COR-L47 (cell line): ENCODE measurements at regions not wholly inside any gene's neighbourhood (a gene's known extent, or its start where the extent isn't known, plus 50 kb on each side); places are given as distances from the start of the nearest gene placed in this dataset.
A peak's percentile ranks its signal among the peaks of the same experiment; 100 is the strongest.

Experiments used
- DNase-seq: peaks from one replicate; lab custom pipeline; 2025; lab: John Stamatoyannopoulos, UW

- DNase-seq, result no peak
Measured at GRCh38 chr6:134866563-134866962, 83.3 kb downstream of the ALDH8A1 start.

- DNase-seq, result no peak
Measured at GRCh38 chr6:134864558-134864957, 85.3 kb downstream of the ALDH8A1 start.

- no peak for DNase-seq
Measured at GRCh38 chr6:134863763-134864510, 86.0 kb downstream of the ALDH8A1 start.

- DNase-seq, result no peak
Measured at GRCh38 chr6:134854366-134854765, 95.5 kb downstream of the ALDH8A1 start.

GRCh38 chr6:134853111-134854055 is 96.5 kb downstream of the ALDH8A1 start:
- DNase-seq, result no peak

- no peak for DNase-seq
Measured at GRCh38 chr6:134851548-134851947, 98.4 kb downstream of the ALDH8A1 start.

GRCh38 chr6:134850721-134851305 is 99.1 kb downstream of the ALDH8A1 start:
- no peak for DNase-seq

GRCh38 chr6:134849920-134850447 is 99.9 kb downstream of the ALDH8A1 start:
- no peak for DNase-seq

GRCh38 chr6:134848076-134848475 is 101.8 kb downstream of the ALDH8A1 start:
- no peak for DNase-seq

- DNase-seq, result no peak
Measured at GRCh38 chr6:134846865-134847264, 103.0 kb downstream of the ALDH8A1 start.

GRCh38 chr6:134846031-134846430 is 103.9 kb downstream of the ALDH8A1 start:
- DNase-seq, result no peak

- no peak for DNase-seq
Measured at GRCh38 chr6:134844120-134844519, 105.8 kb downstream of the ALDH8A1 start.

- DNase-seq, result no peak
Measured at GRCh38 chr6:134840086-134840867, 109.6 kb downstream of the ALDH8A1 start.

- no peak for DNase-seq
Measured at GRCh38 chr6:134835993-134836392, 113.9 kb downstream of the ALDH8A1 start.

GRCh38 chr6:134830940-134831339 is 119.0 kb downstream of the ALDH8A1 start:
- DNase-seq, result no peak

GRCh38 chr6:134830194-134830593 is 119.7 kb downstream of the ALDH8A1 start:
- DNase-seq, result no peak

- no peak for DNase-seq
Measured at GRCh38 chr6:134828641-134829040, 121.3 kb downstream of the ALDH8A1 start.

GRCh38 chr6:134826889-134827737 is 122.8 kb downstream of the ALDH8A1 start:
- DNase-seq, result no peak

GRCh38 chr6:134823710-134824034 is 126.2 kb downstream of the ALDH8A1 start:
- DNase-seq, result no peak

GRCh38 chr6:134822920-134823709 is 126.8 kb downstream of the ALDH8A1 start:
- DNase-seq, result peak; percentile 56
